ENCODE measurements at regions not wholly inside any gene's neighbourhood (a gene's known extent, or its start where the extent isn't known, plus 50 kb on each side); places are given as distances from the start of the nearest gene placed in this dataset.

DNA sequence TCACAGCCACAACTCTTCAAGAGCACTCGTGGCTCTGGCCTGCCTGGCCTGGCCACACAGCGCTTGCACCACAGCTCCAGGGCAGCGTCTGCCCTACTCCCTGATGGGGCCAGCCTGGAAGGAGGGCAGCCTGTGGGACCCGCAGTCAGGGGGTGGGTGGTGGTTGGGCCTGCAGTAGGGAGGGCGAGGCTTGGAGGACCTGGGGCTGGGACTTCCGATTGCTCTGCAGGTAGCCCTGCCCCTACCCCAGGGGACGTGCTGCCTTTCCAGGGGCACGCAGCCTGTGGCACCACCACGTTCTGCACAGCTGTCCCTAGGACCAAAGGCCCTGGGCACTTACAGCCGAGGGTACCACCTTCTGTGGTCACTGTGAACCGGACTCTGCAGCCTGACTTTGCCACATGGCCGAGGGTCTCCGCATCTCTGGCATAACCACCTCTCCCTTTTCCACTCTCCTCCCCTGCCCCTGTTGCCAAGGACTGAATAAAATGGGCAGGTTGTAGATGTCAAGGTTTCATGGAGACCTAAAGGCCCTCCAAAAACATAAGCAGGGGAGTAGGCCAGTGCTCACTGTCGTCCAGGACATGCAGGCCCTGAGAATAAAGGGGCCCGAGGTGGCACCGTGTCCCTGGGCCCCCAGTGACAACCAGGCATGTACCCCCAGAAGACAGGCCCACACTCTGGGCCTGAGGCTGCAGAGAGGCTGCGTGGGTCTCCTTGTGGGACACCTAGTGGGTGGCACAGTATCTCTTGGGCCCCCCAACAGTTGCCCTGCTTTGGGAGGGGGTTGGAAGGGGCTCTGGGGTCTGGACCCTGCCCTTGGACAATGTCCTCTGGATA, 87.3 kb downstream of the INHBB start:
- TF ChIP-seq, protein P1, sequence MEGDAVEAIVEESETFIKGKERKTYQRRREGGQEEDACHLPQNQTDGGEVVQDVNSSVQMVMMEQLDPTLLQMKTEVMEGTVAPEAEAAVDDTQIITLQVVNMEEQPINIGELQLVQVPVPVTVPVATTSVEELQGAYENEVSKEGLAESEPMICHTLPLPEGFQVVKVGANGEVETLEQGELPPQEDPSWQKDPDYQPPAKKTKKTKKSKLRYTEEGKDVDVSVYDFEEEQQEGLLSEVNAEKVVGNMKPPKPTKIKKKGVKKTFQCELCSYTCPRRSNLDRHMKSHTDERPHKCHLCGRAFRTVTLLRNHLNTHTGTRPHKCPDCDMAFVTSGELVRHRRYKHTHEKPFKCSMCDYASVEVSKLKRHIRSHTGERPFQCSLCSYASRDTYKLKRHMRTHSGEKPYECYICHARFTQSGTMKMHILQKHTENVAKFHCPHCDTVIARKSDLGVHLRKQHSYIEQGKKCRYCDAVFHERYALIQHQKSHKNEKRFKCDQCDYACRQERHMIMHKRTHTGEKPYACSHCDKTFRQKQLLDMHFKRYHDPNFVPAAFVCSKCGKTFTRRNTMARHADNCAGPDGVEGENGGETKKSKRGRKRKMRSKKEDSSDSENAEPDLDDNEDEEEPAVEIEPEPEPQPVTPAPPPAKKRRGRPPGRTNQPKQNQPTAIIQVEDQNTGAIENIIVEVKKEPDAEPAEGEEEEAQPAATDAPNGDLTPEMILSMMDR (IDR thresholded peaks at IDR 0.05; ENCODE audit: low read depth, low read length) = no peak
- DNase-seq (ENCODE audit: extremely low read depth, low read depth) = no peak

DNA sequence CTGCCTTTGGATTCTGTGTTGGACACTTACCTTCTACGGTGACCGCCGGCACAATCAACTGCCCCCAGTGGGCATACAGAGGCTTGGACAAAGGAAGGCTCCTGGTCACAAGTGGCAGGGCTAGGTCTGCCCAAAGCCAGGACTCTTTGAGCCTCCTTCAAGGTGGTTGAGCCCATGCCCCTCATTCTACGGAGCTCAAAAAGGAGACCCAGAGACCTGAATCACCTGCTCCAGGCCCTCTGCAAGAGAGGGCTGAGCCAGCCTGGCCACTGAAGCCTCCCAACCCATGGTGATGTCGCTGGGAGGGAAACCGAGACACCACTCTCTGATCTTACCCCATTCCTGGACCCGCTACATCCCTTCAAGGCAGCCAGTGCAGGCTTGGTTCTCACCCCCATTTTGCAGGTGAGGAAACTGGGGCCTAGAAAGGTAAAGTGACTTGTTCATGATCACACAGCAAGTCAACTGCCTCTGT, 87.9 kb downstream of the INHBB start:
- TF ChIP-seq, protein P1 (IDR thresholded peaks at IDR 0.05; ENCODE audit: low read depth, low read length) = no peak
- DNase-seq (ENCODE audit: extremely low read depth, low read depth) = no peak

DNA sequence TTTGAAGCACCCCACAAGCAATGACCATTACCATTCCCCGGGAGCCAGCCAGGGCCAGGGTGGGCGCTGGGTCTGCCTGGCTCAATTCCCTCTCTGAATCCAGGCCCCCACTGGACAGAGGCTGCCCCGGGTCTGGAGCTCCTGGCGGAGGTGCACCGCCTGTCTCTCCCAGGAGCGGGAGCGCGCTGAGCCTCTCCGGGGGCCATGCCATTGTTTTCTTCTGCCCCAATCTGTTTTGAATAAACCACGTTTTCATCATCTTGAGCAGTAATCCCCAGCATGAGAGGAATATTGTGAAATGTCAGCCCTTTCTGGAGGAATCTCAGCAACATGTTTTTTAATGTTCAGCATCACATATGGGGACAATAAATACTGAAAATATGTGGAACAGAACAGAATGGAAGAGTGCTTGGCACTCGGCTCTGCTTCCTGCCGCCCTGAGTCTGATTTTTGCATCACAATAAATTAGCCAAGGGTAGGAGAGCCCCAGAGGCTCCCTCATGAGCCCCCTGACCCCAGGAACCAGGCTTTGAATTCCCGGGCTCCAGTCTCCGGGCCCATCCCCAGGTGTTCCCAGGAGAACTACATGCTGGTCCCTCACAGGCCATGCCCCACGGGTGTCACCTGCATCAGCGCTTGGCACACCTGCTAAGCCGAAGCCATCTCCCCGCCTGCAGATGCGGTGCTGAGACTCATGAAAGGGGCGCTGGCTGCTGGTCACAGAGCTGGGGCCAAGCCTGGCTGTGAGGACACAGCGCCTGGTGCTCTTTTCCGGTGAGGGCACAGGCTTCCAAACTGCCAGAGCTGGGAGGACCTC, 88.8 kb downstream of the INHBB start:
- TF ChIP-seq, protein P1 (IDR thresholded peaks at IDR 0.05; ENCODE audit: low read depth, low read length) = no peak
- DNase-seq (ENCODE audit: extremely low read depth, low read depth) = peak; percentile 75

DNA sequence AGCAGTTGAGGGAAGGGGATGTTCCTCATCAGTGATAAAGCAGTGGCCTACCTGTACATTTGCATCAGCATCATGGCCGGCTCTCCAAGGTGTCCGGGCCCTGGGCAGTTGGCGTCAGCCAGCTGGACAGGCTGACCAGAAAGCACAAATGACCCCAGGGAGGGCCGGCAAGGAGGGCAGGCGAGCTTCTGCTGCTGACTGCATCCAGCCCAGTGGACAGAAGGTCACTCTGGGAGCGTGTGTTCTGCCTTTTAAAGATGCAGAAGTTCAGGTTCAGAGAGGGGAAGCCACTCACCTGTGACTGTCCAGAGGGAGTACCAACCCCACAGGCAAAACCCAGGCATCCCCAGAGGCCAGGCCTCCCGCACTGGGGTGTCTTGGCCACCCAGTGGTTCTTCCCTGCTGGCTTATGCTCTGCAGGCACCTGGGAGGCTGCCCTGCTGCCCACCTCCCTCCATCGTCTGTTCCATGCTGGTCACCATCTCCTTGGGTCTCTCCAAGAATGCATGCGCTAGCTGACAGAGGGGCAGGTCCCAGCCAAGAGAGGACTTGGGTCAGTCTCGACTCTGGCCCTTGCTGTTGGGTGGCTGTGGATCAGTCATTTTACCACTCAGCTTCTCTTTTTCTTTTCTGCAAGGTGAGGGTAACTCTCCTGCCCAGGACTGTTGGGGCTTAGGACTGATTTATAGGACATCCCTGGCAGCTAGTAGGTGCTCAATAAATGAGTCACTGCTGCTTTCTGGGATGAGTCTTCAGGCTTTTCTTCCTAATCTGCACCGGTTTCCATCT, 89.9 kb downstream of the INHBB start:
- TF ChIP-seq, protein P1 (IDR thresholded peaks at IDR 0.05; ENCODE audit: low read depth, low read length) = no peak
- no peak for DNase-seq (ENCODE audit: extremely low read depth, low read depth)

GRCh38 chr2:120436460-120436739, 90.5 kb downstream of the INHBB start:
- no peak for DNase-seq (ENCODE audit: extremely low read depth, low read depth)
- TF ChIP-seq, protein P1 (IDR thresholded peaks at IDR 0.05; ENCODE audit: low read depth, low read length) = no peak

DNA sequence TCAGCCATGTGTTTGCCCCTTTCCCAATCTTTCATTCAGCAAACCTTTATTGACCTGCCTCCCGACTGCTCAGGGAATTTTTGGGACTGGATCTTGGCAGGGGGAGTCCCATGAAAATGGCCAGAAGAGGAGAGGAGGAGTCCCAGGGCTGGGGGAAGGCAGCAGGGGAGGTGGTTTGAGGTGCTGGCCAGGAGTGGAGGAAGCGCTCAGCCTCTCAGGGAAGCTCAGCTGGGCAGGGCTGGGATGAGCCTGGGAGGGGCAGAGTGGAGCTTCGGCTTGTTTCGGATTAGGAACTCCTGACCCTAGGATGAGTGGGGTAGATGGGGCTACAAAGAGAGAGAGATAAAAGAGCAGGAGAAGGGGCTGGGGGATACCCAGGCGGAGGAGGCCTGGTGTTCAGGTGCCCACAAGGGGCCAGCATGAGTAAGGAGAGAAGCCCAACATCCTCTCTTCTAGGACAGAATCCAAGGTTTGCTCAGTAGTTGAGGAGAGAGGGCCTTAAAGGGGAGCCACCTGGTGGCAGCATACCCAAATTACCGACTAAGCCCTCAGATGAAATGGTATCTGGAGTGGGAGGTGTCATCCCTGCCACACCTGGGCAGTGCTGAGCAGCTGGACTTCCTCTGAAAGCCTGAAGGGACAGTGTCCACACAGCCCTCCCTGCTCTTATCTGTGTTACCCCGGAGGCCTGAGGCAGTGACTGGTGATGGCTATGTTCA, 91.1 kb downstream of the INHBB start:
- DNase-seq (ENCODE audit: extremely low read depth, low read depth) = no peak
- TF ChIP-seq, protein P1 (IDR thresholded peaks at IDR 0.05; ENCODE audit: low read depth, low read length) = peak; percentile 33

Measured in AG09319 (cell line).